ENCODE measurements at regions not wholly inside any gene's neighbourhood (a gene's known extent, or its start where the extent isn't known, plus 50 kb on each side); places are given as distances from the start of the nearest gene placed in this dataset.
"Not testable (repeated sequence)": the region's sequence is repeated elsewhere in the genome, so short reads cannot be mapped to it uniquely, and the experiment has no call there.

- Histone ChIP-seq H3K27ac (ENCODE audit: low read length) (no peak overlapping the region), H3K9me3 (ENCODE audit: control insufficient read depth, insufficient read depth, low read depth, low read length) (no peaks in the 10 kb centered on the region), H3K4me3 (ENCODE audit: low read depth in 2 of 2, low read length in 2 of 2) (no peak overlapping the region), H3K36me3 (ENCODE audit: control insufficient read depth, insufficient read depth, low read length) (no peaks in the 10 kb centered on the region), H3K4me1 (ENCODE audit: control insufficient read depth, insufficient read depth, low read length) (no peaks in the 10 kb centered on the region), H3K27me3 (ENCODE audit: control insufficient read depth, insufficient read depth, low read length) (no peaks in the 10 kb centered on the region)
- ChIA-PET POLR2A (no interaction called here), CTCF (interaction anchor here (0.6 kb wide), 1 partner anchor 159 kb away, joined by 4 read pairs; no protein-coding TSS in a partner anchor)
- intact Hi-C loops (cut with micrococcal nuclease; ENCODE audit: unreplicated experiment) = no loop called here
- BruUV-seq (replicated peaks) = no TSS peak
- in situ Hi-C loops (cut with HindIII; ENCODE audit: low pct_unique_long_range_greater_than_20kb, low sequenced_read_pairs) = no loop called here
- DNase-seq (ENCODE audit: low read depth, low spot score) (no peak), ATAC-seq (no peak)
- TF ChIP-seq TCF7L2 (IDR thresholded peaks at IDR 0.05; ENCODE audit: low read depth, low read length) (no peak), CTCF (IDR thresholded peaks at IDR 0.05) (no peak), POLR2AphosphoS5 (IDR thresholded peaks at IDR 0.05; ENCODE audit: low read depth, low read length) (no peak), REST (IDR thresholded peaks at IDR 0.05; ENCODE audit: insufficient read depth in 1 of 2, low read depth in 2 of 2, low read length in 1 of 2) (no peak), SIN3A (IDR thresholded peaks at IDR 0.05; ENCODE audit: borderline replicate concordance, insufficient read depth, low read depth, low read length) (no peak)
Measured at GRCh38 chr3:194950906-194951628, 265.4 kb downstream of the FAM43A start.

GRCh38 chr3:194951629-194951920 lies 265.9 kb downstream of the FAM43A start:
- DNase-seq (ENCODE audit: low read depth, low spot score); CTCF ChIA-PET; BruUV-seq (replicated peaks); H3K9me3 ChIP-seq (ENCODE audit: control insufficient read depth, insufficient read depth, low read depth, low read length); H3K4me1 ChIP-seq (ENCODE audit: control insufficient read depth, insufficient read depth, low read length); H3K27me3 ChIP-seq (ENCODE audit: control insufficient read depth, insufficient read depth, low read length); ATAC-seq; in situ Hi-C loops (cut with HindIII; ENCODE audit: low pct_unique_long_range_greater_than_20kb, low sequenced_read_pairs); H3K36me3 ChIP-seq (ENCODE audit: control insufficient read depth, insufficient read depth, low read length); H3K4me3 ChIP-seq (ENCODE audit: low read depth in 2 of 2, low read length in 2 of 2); intact Hi-C loops (cut with micrococcal nuclease; ENCODE audit: unreplicated experiment); POLR2A ChIA-PET; H3K27ac ChIP-seq (ENCODE audit: low read length): not testable (repeated sequence)

GRCh38 chr3:194951931-194952582 lies 266.4 kb downstream of the FAM43A start:
- no peak overlapping the region for H3K27ac ChIP-seq (ENCODE audit: low read length)
- H3K27me3 ChIP-seq (ENCODE audit: control insufficient read depth, insufficient read depth, low read length) = no peaks in the 10 kb centered on the region
- ChIA-PET CTCF (interaction anchor here (0.5 kb wide), 1 partner anchor 149 kb away, joined by 3 read pairs; no protein-coding TSS in a partner anchor), POLR2A (no interaction called here)
- in situ Hi-C loops (cut with HindIII; ENCODE audit: low pct_unique_long_range_greater_than_20kb, low sequenced_read_pairs) (no loop called here), intact Hi-C loops (cut with micrococcal nuclease; ENCODE audit: unreplicated experiment) (no loop called here)
- H3K4me3 ChIP-seq (ENCODE audit: low read depth in 2 of 2, low read length in 2 of 2) = no peak overlapping the region
- H3K9me3 ChIP-seq (ENCODE audit: control insufficient read depth, insufficient read depth, low read depth, low read length) = no peaks in the 10 kb centered on the region
- DNase-seq (ENCODE audit: low read depth, low spot score) (no peak), ATAC-seq (no peak)
- H3K36me3 ChIP-seq (ENCODE audit: control insufficient read depth, insufficient read depth, low read length) = no peaks in the 10 kb centered on the region
- TF ChIP-seq TCF7L2 (IDR thresholded peaks at IDR 0.05; ENCODE audit: low read depth, low read length) = no peak
- no peak for TF ChIP-seq POLR2AphosphoS5 (IDR thresholded peaks at IDR 0.05; ENCODE audit: low read depth, low read length)
- no peak for TF ChIP-seq REST (IDR thresholded peaks at IDR 0.05; ENCODE audit: insufficient read depth in 1 of 2, low read depth in 2 of 2, low read length in 1 of 2)
- TF ChIP-seq SIN3A (IDR thresholded peaks at IDR 0.05; ENCODE audit: borderline replicate concordance, insufficient read depth, low read depth, low read length) = no peak
- no peak for TF ChIP-seq CTCF (IDR thresholded peaks at IDR 0.05)
- BruUV-seq (replicated peaks) = no TSS peak
- H3K4me1 ChIP-seq (ENCODE audit: control insufficient read depth, insufficient read depth, low read length) = no peaks in the 10 kb centered on the region

Data from Panc1 (cell line).